ENCODE measurements at regions not wholly inside any gene's neighbourhood (a gene's known extent, or its start where the extent isn't known, plus 50 kb on each side); places are given as distances from the start of the nearest gene placed in this dataset.

DNA sequence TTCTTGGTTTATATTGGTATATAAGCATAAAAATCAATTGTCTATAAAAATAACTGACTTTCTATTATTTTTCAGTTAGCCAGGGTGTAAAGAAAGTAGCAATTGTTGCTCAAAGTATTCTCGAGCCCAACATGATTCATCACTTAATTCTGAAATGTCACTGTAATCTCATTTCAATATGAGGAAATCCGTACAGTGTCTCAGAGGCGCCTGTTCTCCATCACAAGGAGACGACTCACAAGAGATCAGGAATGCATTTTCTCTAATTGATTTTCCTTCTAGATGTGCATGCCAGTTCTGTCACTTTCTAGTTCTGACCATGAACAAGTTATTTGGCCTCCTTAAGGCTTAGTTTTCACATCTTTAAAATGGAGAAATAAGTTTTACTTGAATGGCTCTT lies 753.1 kb downstream of the MAFB start:
- no peak for TF ChIP-seq CTCF (conservative IDR thresholded peaks at IDR 0.05)
- no peak for TF ChIP-seq EZH2 (IDR thresholded peaks at IDR 0.05; ENCODE audit: low read depth)
